ENCODE measurements at regions not wholly inside any gene's neighbourhood (a gene's known extent, or its start where the extent isn't known, plus 50 kb on each side); places are given as distances from the start of the nearest gene placed in this dataset.

GRCh38 chr13:24043590-24044350, 116.8 kb upstream of the SPATA13 start:
- DNase-seq (ENCODE audit: extremely low read depth in 1 of 2, low read depth in 1 of 2): no peak

GRCh38 chr13:24045597-24045996, 114.9 kb upstream of the SPATA13 start:
- no peak for DNase-seq (ENCODE audit: extremely low read depth in 1 of 2, low read depth in 1 of 2)

- no peak for DNase-seq (ENCODE audit: extremely low read depth in 1 of 2, low read depth in 1 of 2)
Observed at GRCh38 chr13:24050292-24050711, 110.2 kb upstream of the SPATA13 start.

GRCh38 chr13:24050796-24051715, 109.5 kb upstream of the SPATA13 start:
- no peak for DNase-seq (ENCODE audit: extremely low read depth in 1 of 2, low read depth in 1 of 2)

GRCh38 chr13:24052547-24053518, 107.7 kb upstream of the SPATA13 start:
- DNase-seq (ENCODE audit: extremely low read depth in 1 of 2, low read depth in 1 of 2): no peak

- DNase-seq (ENCODE audit: extremely low read depth in 1 of 2, low read depth in 1 of 2): peak; percentile 14 to 42
Observed at GRCh38 chr13:24053519-24054251, 106.8 kb upstream of the SPATA13 start.

GRCh38 chr13:24056616-24057137, 103.8 kb upstream of the SPATA13 start:
- DNase-seq (ENCODE audit: extremely low read depth in 1 of 2, low read depth in 1 of 2): no peak

GRCh38 chr13:24060993-24061392, 99.5 kb upstream of the SPATA13 start:
- DNase-seq (ENCODE audit: extremely low read depth in 1 of 2, low read depth in 1 of 2): no peak

- no peak for DNase-seq (ENCODE audit: extremely low read depth in 1 of 2, low read depth in 1 of 2)
Observed at GRCh38 chr13:24063281-24063877, 97.1 kb upstream of the SPATA13 start.

GRCh38 chr13:24064371-24064770, 96.1 kb upstream of the SPATA13 start:
- DNase-seq (ENCODE audit: extremely low read depth in 1 of 2, low read depth in 1 of 2): no peak

- no peak for DNase-seq (ENCODE audit: extremely low read depth in 1 of 2, low read depth in 1 of 2)
Observed at GRCh38 chr13:24065176-24065575, 95.3 kb upstream of the SPATA13 start.

- no peak for DNase-seq (ENCODE audit: extremely low read depth in 1 of 2, low read depth in 1 of 2)
Observed at GRCh38 chr13:24066405-24067295, 93.9 kb upstream of the SPATA13 start.

GRCh38 chr13:24068472-24068871, 92.0 kb upstream of the SPATA13 start:
- DNase-seq (ENCODE audit: extremely low read depth in 1 of 2, low read depth in 1 of 2): no peak

GRCh38 chr13:24071016-24071415, 89.5 kb upstream of the SPATA13 start:
- DNase-seq (ENCODE audit: extremely low read depth in 1 of 2, low read depth in 1 of 2): no peak

GRCh38 chr13:24071423-24072075, 89.0 kb upstream of the SPATA13 start:
- no peak for DNase-seq (ENCODE audit: extremely low read depth in 1 of 2, low read depth in 1 of 2)

GRCh38 chr13:24073657-24074056, 86.9 kb upstream of the SPATA13 start:
- DNase-seq (ENCODE audit: extremely low read depth in 1 of 2, low read depth in 1 of 2): no peak

GRCh38 chr13:24074678-24075077, 85.8 kb upstream of the SPATA13 start:
- no peak for DNase-seq (ENCODE audit: extremely low read depth in 1 of 2, low read depth in 1 of 2)

Measured in stimulated activated CD8-positive, alpha-beta memory T cell treated with anti-CD3 and anti-CD28 coated beads, Interleukin-7, amount 100 ng/mL, for 48 hours (primary cell).